ENCODE measurements at regions not wholly inside any gene's neighbourhood (a gene's known extent, or its start where the extent isn't known, plus 50 kb on each side); places are given as distances from the start of the nearest gene placed in this dataset.

DNA sequence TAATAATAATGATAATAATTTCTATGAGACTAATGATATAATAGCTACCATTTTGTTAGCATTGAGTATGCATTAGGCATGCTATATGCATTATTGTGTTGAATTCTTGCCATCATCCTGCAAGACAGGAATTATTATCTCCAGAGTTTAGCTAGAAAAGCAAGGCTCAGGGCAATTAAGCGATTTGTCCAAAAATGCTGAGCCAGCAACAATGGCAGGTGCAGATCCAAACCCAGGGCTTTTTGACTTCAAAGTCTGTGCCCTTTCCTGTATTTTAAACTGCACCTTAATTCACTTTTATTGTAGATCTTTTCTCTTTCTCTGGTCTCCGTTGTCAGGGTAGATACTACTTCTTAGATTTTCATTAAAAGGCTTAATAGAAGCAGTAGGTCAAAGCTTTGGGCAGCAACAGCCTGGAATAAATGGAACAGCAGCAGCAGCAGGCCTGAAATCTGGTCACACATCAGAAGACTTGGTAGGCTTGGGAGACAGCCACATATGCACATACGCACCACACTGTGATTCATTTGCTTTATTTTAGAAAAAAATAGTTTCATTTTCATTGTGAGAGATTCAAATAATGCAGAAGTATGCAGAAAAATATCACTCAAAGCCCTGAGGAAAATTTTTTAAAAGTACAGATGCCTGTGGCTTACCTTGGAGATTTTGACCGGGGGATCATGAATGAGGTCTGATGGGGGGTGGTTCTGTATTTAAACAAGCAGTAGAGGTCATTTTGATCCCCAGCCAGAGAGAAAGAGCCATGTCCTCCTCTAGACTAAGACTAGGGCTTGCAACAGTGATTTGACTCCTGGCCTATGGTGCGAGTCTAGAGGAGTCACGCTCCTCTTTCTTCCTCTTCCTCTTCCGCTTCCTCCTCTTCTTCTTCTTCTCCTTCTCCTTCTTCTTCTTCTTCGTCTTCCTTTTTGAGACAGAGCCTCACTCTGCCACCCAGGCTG lies 455.7 kb downstream of the TSN start:
- intact Hi-C loops (cut with micrococcal nuclease; ENCODE audit: unreplicated experiment), result no loop called here
- Histone ChIP-seq H3K9me3 (no peaks in the 10 kb centered on the region), H3K36me3 (ENCODE audit: control insufficient read depth, insufficient read depth, low read length) (no peaks in the 10 kb centered on the region), H3K4me3 (ENCODE audit: low read depth, low read length) (no peak overlapping the region), H3K4me1 (no peaks in the 10 kb centered on the region), H3K27me3 (replicated peaks; ENCODE audit: control insufficient read depth, insufficient read depth, low read length) (no peaks in the 10 kb centered on the region)
- Mint-ChIP-seq H3K4me3 (ENCODE audit: unreplicated experiment) (no peak overlapping the region), H3K36me3 (ENCODE audit: insufficient read depth, unreplicated experiment) (no peaks in the 10 kb centered on the region), H3K9me3 (ENCODE audit: unreplicated experiment) (no peaks in the 10 kb centered on the region), H3K27ac (ENCODE audit: unreplicated experiment) (no peak overlapping the region), H3K27me3 (ENCODE audit: insufficient read depth, unreplicated experiment) (peaks cover 15% of the 10 kb centered on the region), H3K4me1 (ENCODE audit: low read depth, unreplicated experiment) (no peaks in the 10 kb centered on the region)
- TF ChIP-seq, protein P1, sequence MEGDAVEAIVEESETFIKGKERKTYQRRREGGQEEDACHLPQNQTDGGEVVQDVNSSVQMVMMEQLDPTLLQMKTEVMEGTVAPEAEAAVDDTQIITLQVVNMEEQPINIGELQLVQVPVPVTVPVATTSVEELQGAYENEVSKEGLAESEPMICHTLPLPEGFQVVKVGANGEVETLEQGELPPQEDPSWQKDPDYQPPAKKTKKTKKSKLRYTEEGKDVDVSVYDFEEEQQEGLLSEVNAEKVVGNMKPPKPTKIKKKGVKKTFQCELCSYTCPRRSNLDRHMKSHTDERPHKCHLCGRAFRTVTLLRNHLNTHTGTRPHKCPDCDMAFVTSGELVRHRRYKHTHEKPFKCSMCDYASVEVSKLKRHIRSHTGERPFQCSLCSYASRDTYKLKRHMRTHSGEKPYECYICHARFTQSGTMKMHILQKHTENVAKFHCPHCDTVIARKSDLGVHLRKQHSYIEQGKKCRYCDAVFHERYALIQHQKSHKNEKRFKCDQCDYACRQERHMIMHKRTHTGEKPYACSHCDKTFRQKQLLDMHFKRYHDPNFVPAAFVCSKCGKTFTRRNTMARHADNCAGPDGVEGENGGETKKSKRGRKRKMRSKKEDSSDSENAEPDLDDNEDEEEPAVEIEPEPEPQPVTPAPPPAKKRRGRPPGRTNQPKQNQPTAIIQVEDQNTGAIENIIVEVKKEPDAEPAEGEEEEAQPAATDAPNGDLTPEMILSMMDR (IDR thresholded peaks at IDR 0.05; ENCODE audit: insufficient read depth in 1 of 2, low read depth in 1 of 2, low read length in 1 of 2, severe bottlenecking in 1 of 2, unreplicated experiment in 1 of 2), result no peak
- POLR2A ChIA-PET, result no interaction called here
- no TSS peak for BruUV-seq (replicated peaks)
- DNase-seq, result no peak
- CTCF ChIA-PET, result no interaction called here

DNA sequence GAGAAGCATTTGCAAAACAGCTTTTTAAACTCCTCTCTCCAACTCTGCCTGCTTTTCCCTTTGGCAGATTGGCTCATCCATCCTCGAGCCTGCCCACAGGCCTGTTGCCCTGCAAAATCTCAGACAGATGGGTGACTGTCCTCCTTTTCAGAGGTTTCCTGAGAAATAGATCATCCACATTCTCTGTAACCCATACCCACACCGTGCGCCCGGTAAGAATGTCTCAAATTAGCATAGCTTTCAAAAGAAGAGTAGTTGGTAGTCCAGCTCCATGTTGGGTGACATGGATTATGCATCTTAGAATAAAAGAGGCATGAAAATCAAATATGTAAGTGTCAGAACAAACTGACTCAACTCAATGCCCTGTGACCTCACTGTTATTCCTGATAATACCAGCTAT lies 457.9 kb downstream of the TSN start:
- Histone ChIP-seq H3K4me3 (ENCODE audit: low read depth, low read length) (no peak overlapping the region), H3K9me3 (no peaks in the 10 kb centered on the region), H3K4me1 (no peaks in the 10 kb centered on the region), H3K27me3 (replicated peaks; ENCODE audit: control insufficient read depth, insufficient read depth, low read length) (no peaks in the 10 kb centered on the region), H3K36me3 (ENCODE audit: control insufficient read depth, insufficient read depth, low read length) (no peaks in the 10 kb centered on the region)
- Mint-ChIP-seq H3K27me3 (ENCODE audit: insufficient read depth, unreplicated experiment) (peaks cover 18% of the 10 kb centered on the region), H3K9me3 (ENCODE audit: unreplicated experiment) (no peaks in the 10 kb centered on the region), H3K4me3 (ENCODE audit: unreplicated experiment) (no peak overlapping the region), H3K36me3 (ENCODE audit: insufficient read depth, unreplicated experiment) (no peaks in the 10 kb centered on the region), H3K27ac (ENCODE audit: unreplicated experiment) (no peak overlapping the region), H3K4me1 (ENCODE audit: low read depth, unreplicated experiment) (no peaks in the 10 kb centered on the region)
- no TSS peak for BruUV-seq (replicated peaks)
- no peak for DNase-seq
- intact Hi-C loops (cut with micrococcal nuclease; ENCODE audit: unreplicated experiment), result no loop called here
- ChIA-PET CTCF (no interaction called here), POLR2A (no interaction called here)
- TF ChIP-seq, protein P1 (IDR thresholded peaks at IDR 0.05; ENCODE audit: insufficient read depth in 1 of 2, low read depth in 1 of 2, low read length in 1 of 2, severe bottlenecking in 1 of 2, unreplicated experiment in 1 of 2), result no peak

DNA sequence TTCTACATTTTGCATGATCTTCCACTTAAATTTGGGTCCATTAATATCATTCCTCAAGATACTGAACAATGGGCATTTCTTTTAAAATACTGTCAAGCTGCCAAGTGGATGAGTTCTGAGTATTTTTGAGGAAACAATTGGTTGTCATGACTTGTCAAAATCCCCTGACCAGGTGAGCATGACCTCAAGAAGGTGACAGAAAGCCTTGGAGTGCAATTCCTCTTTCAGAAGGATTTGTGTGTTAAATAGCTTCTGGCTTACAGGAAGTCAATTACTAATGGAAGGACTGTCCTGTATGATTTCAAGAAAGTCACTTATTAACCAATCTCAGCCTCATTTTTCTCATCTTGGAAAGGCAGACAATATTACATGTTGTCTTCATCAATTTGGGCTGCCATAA lies 460.6 kb downstream of the TSN start:
- H3K27me3 Mint-ChIP-seq (ENCODE audit: insufficient read depth, unreplicated experiment), result peaks cover 12% of the 10 kb centered on the region
- CTCF ChIA-PET, result no interaction called here
- BruUV-seq (replicated peaks), result no TSS peak
- TF ChIP-seq, protein P1 (IDR thresholded peaks at IDR 0.05; ENCODE audit: insufficient read depth in 1 of 2, low read depth in 1 of 2, low read length in 1 of 2, severe bottlenecking in 1 of 2, unreplicated experiment in 1 of 2), result no peak
- Histone ChIP-seq H3K27me3 (replicated peaks; ENCODE audit: control insufficient read depth, insufficient read depth, low read length) (no peaks in the 10 kb centered on the region), H3K36me3 (ENCODE audit: control insufficient read depth, insufficient read depth, low read length) (no peaks in the 10 kb centered on the region), H3K4me1 (no peaks in the 10 kb centered on the region), H3K4me3 (ENCODE audit: low read depth, low read length) (no peak overlapping the region), H3K9me3 (no peaks in the 10 kb centered on the region)
- H3K9me3 Mint-ChIP-seq (ENCODE audit: unreplicated experiment), result peaks cover 4% of the 10 kb centered on the region
- no peaks in the 10 kb centered on the region for H3K4me1 Mint-ChIP-seq (ENCODE audit: low read depth, unreplicated experiment)
- DNase-seq, result no peak
- no peak overlapping the region for H3K4me3 Mint-ChIP-seq (ENCODE audit: unreplicated experiment)
- POLR2A ChIA-PET, result no interaction called here
- no peaks in the 10 kb centered on the region for H3K36me3 Mint-ChIP-seq (ENCODE audit: insufficient read depth, unreplicated experiment)
- no peak overlapping the region for H3K27ac Mint-ChIP-seq (ENCODE audit: unreplicated experiment)
- intact Hi-C loops (cut with micrococcal nuclease; ENCODE audit: unreplicated experiment), result no loop called here
